Medulla oblongata (tissue), 1 donor: ENCODE measurements at regions not wholly inside any gene's neighbourhood (a gene's known extent, or its start where the extent isn't known, plus 50 kb on each side); places are given as distances from the start of the nearest gene placed in this dataset.
A peak's percentile ranks its signal among the peaks of the same experiment; 100 is the strongest.

Source experiments
- DNase-seq: peaks from one replicate; pipeline ENCODE4 v3.0.0-alpha.2; 2015; ENCODE audit errors: extremely low spot score

DNA sequence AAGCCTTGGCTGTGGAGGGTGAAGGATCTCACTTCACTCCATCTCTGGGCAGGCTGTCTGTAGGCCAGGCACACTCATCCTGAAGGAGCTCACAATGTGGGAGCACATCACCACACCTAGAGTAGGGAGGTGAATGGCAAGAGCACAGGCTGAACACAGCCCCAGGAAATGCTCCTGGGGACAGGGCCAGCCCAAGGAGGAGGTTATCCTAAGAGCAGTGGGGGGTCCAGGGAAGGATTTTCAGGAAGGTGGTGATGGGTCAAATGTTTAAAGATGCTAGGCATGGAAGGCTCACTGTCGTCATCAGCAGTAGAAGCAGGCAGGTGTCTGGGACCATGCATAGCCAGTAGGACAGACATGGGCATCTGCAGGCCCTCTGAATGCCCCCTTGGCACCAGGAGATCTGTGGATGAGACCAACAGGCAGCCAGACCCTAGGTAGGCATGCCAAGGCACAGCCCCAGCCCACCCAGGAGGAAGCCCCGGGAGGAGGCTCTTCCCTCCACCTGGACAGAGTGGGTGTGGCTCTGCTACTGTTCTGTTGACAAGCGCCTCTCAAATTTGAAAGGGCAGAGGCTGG, 91.7 kb upstream of the RAB6C start:
- DNase-seq = no peak

DNA sequence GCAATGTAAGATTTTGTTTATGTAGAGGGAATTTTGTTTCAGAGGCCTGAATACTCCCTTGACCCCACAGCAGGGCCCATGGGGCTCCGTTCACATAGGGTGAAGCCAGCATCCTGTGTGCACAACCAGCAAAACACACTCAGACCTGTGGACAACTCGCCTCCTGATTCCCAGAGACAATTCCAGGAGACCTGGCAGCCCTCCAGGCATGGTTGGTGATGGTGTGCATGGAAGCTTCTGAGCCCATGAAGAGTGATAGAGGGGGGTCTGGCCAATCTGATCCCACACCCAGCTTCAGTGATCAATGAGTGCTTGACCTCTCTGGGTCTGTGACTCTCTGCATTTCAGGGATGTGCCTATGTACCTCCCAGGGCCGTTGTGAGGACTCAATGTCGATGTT, 91.0 kb upstream of the RAB6C start:
- DNase-seq = no peak

GRCh38 chr2:129888896-129889295, 90.6 kb upstream of the RAB6C start:
- DNase-seq = no peak

- DNase-seq = no peak
These were observed 87.8 kb upstream of the RAB6C start for GRCh38 chr2:129891341-129892320.

DNA sequence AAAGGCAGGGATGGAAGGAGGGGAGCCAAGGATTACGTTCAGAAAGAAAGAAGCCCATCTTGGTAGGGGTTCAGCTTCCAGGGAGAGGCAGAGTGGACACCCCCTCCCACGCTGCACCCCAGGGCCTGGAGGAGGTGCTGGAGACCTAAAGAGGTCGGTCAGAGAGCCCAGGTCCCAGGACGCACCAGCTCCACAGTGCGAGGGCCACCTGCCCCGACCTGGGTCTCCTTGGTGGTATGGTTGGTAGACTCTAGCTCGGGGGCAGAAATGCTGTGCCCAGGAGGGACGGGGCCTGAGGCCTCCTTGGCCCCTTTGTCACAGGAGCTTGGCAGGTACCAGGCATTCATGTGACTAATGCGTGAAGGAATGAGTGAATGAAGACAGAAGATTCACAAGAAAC, 87.1 kb upstream of the RAB6C start:
- no peak for DNase-seq

DNA sequence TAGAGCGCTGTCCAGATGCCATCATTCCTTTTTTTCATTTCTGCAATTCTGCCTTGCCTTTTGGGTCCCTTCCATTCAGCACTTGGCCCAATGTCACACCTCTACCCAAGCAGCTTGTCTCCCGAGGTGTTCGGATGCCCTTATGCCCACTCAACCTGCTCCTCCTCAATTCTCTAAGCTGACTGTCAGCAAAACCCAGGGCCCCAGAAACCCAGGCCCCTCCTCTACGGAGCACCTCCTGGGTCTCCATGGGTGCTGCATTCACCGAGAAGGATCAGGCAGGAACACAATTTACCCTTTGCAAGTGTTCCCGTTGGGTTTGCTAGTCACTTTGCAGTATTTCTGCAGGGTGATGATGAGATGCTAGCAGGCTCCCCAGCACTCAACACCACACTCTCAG, 86.7 kb upstream of the RAB6C start:
- no peak for DNase-seq

DNA sequence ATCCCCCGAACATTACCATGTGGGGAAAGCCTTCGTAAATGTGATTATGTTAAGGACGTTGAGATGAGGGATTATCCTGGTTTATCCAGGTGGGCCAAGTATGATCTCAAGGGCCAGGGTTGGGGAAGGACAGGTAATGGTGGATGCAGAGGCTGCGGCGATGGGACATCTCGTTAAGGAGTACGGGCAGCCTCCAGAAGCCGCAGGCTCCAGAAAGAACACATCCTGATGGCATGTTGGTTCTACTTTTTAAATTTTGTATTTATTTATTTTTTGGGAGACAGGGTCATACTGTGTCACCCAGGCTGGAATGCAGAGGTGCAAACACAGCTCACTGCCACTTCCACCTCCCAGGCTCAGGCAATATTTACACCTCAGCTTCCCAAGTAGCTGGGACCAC, 86.2 kb upstream of the RAB6C start:
- DNase-seq = no peak

GRCh38 chr2:129894616-129895015, 84.8 kb upstream of the RAB6C start:
- no peak for DNase-seq

DNA sequence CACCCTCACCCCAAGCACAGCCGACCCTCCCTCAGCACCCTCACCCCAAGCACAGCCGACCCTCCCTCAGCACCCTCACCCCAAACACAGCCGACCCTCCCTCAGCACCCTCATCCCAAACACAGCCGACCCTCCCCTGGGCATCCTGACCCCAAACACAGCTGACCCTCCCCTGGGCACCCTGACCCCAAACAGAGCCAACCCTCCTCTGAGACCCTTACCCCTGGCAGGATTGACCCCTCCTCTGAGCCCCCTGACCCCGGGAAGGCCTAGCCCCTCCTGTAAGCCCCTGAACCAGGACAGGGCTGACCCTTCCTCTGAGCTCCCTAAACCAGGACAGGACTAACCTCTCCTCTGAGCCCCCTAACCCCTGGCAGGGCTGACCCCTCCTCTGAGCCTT, 84.4 kb upstream of the RAB6C start:
- no peak for DNase-seq

- no peak for DNase-seq
These were observed 83.9 kb upstream of the RAB6C start for GRCh38 chr2:129895526-129896082.

DNA sequence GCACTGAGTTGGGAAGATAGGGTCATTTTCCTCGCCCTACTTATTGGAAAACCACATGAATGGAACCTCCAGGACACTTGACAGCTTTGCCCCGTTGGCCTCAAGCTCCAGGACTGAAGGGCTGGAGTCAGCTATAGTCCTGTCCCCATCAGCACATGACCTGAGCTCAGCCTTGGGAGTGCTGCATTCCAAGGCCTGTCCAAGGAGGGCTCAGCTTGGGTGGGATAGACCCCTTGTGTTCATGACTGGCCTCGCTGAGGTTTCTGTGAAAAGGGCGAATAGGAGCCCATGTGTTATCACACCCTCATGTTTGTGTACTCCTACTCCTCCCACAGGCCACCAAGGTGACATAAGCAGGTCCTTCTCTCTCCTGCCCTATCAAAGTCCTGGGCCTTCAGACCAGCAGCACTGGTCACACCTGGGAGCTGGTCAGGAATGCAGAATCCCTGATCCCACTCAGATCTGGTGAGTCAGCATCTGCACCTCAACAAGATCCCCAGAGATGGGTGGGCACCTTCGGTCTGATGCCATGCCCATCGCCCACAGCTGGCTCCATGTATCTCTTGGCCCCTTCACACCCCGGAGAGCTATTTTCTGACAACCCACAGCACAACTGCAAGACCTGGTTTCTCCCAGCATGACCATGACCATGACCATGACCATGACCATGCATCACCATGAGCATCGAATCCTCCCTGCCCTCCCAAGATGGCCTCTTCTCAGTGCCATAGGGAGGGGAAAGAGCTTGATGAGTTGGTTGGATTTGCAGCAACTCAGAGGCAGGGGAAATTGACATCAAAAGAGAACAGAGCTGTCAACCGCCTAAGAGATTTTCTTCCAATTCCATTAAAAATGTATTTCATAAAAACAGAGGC, 83.0 kb upstream of the RAB6C start:
- no peak for DNase-seq

- no peak for DNase-seq
These were observed 77.6 kb upstream of the RAB6C start for GRCh38 chr2:129901754-129902415.

- DNase-seq = no peak
These were observed 76.5 kb upstream of the RAB6C start for GRCh38 chr2:129902731-129903585.

GRCh38 chr2:129903586-129904425, 75.7 kb upstream of the RAB6C start:
- peak; percentile 27 for DNase-seq

- DNase-seq = no peak
These were observed 74.7 kb upstream of the RAB6C start for GRCh38 chr2:129904532-129905446.

GRCh38 chr2:129905664-129906081, 73.8 kb upstream of the RAB6C start:
- no peak for DNase-seq

- no peak for DNase-seq
These were observed 73.2 kb upstream of the RAB6C start for GRCh38 chr2:129906139-129906860.

- DNase-seq = no peak
These were observed 72.6 kb upstream of the RAB6C start for GRCh38 chr2:129906861-129907235.
